Loucy (cell line): ENCODE measurements at regions not wholly inside any gene's neighbourhood (a gene's known extent, or its start where the extent isn't known, plus 50 kb on each side); places are given as distances from the start of the nearest gene placed in this dataset.

Experiments used
- CTCF ChIP-seq: fragments of 200-600 bp; sonication (generic); conservative IDR thresholded peaks from 2 replicates; pipeline ENCODE4 v1.5.1; 2014; ENCODE audit warnings: mild to moderate bottlenecking, antibody characterized with exemption, low read length
- EZH2phosphoT487 ChIP-seq: fragments of 200-600 bp; IDR thresholded peaks from 2 replicates; pipeline ENCODE4 v1.6.1; 2018; ENCODE audit warnings: antibody characterized with exemption, mild to moderate bottlenecking, moderate library complexity, borderline replicate concordance

GRCh38 chr5:102629827-102630605, 125.1 kb upstream of the PAM start:
- no peak for TF ChIP-seq CTCF
- TF ChIP-seq EZH2phosphoT487, result no peak
